GM13976 (cell line): ENCODE measurements at regions not wholly inside any gene's neighbourhood (a gene's known extent, or its start where the extent isn't known, plus 50 kb on each side); places are given as distances from the start of the nearest gene placed in this dataset.

ENCODE experiments used
- DNase-seq: peaks from one replicate; pipeline ENCODE4 v3.0.0; 2012; ENCODE audit warnings: low spot score
- in situ Hi-C: fragments of 300-500 bp; cut with MboI; formaldehyde crosslinking; loops from one replicate; pipeline ENCODE4 v1.12.0; 2022; ENCODE audit warnings: low sequenced_read_pairs, mixed read lengths, inconsistent platforms; ENCODE audit not compliant: unreplicated experiment
- TF ChIP-seq, protein P1 (sequence below): IDR thresholded peaks from 2 replicates; pipeline ENCODE4 v1.5.1; 2012; ENCODE audit warnings: borderline replicate concordance, mild to moderate bottlenecking; ENCODE audit not compliant: insufficient read depth; ENCODE audit errors: extremely low read depth, missing control alignments, control extremely low read depth

DNA sequence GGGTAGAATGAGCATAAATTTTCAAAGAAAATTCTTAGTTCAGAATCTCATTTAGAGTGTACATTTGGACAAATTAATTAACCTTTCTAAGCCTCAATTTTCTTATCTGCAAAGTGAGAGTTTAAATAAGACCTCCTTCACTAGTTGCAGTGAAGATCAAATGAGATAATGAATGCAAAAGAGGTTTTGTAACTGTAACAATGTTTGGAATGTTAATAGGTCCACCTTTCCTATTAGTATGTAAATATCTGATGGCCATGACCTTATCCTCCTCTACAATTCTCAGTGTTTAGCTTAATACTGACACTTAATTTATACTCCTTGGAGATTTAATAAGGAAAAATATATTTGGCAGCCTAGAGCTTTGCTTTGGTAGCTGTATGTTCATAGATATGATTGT lies 138.8 kb downstream of the GABRG1 start:
- TF ChIP-seq, protein P1, sequence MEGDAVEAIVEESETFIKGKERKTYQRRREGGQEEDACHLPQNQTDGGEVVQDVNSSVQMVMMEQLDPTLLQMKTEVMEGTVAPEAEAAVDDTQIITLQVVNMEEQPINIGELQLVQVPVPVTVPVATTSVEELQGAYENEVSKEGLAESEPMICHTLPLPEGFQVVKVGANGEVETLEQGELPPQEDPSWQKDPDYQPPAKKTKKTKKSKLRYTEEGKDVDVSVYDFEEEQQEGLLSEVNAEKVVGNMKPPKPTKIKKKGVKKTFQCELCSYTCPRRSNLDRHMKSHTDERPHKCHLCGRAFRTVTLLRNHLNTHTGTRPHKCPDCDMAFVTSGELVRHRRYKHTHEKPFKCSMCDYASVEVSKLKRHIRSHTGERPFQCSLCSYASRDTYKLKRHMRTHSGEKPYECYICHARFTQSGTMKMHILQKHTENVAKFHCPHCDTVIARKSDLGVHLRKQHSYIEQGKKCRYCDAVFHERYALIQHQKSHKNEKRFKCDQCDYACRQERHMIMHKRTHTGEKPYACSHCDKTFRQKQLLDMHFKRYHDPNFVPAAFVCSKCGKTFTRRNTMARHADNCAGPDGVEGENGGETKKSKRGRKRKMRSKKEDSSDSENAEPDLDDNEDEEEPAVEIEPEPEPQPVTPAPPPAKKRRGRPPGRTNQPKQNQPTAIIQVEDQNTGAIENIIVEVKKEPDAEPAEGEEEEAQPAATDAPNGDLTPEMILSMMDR, result no peak
- no peak for DNase-seq
- in situ Hi-C loops, result no loop called here

DNA sequence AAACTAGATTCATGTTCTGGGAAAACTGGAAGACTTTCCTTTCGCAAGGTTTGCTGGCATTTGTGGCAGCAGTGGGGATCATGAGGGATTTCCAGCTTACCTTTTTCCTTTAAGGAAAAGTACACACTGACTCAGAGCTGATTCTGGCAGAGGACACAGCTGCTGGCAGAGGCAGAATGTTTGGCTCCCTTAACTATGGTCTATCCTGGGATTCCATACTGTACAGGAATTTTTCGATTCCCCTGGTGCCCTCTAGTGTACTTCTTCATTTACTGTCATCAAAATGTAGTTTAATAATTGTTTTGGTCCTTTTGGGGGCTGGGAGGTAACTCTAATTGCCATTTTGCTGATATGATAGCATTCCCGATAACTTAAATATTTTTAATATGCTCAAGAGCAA lies 152.7 kb downstream of the GABRG1 start:
- no peak for DNase-seq
- in situ Hi-C loops, result no loop called here
- TF ChIP-seq, protein P1, result no peak

DNA sequence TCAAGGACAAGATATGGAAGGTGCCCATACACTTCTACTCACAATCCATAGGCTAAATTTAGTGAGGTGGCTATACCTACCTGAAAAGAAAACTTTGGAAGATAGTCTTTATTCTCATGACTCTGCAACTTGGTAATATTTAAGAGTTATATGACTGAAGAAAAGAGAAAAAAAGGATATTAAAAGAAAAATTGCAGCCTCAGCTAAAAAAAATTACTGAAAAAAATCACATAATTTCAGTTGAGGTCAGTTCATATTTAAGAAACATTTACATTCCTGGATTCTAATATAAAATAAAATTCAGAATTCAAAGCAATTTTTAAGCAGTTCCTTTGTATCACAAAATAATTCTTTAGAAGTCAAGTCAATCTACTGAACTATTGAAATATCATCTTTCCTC lies 166.5 kb downstream of the GABRG1 start:
- TF ChIP-seq, protein P1, result no peak
- no peak for DNase-seq
- in situ Hi-C loops, result no loop called here

DNA sequence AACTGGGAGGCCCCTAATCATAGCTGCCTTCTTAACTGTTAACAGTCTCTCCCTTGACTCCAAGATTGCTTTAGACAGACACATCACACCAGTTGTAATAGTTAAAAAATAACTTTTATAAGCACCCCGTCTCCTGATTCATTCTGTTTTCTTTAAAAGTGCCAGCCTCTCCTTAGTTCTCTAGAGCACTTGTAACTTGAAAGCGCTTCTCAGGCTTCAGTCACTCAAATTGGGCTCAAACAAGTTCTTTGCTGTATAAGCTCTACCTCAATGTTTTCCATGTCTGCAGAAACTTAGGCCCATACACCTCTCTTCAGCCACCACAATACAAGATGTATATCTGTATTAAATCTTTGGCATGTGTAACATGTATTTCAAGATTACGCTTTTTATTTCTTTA lies 169.6 kb downstream of the GABRG1 start:
- in situ Hi-C loops, result no loop called here
- TF ChIP-seq, protein P1, result no peak
- no peak for DNase-seq

DNA sequence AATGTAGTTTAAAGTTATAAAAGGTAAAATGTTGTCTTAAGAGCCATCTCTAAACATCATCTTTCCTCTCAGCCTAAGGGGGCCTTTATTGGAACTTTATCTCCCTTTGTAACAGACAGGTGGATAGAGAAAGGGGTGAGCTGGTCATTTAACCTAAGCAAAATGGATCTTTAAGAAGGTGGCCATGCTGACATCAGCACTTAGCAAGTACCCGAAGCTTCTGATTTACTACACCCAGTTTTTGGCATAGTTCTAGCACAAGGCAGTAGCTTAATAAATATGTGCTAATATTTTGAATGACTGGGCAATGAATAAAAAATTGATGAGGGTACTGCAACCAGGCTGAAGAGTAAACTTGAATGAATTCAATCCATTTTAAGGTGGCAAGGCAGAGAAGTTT lies 172.7 kb downstream of the GABRG1 start:
- no peak for DNase-seq
- TF ChIP-seq, protein P1, result no peak
- in situ Hi-C loops, result no loop called here

DNA sequence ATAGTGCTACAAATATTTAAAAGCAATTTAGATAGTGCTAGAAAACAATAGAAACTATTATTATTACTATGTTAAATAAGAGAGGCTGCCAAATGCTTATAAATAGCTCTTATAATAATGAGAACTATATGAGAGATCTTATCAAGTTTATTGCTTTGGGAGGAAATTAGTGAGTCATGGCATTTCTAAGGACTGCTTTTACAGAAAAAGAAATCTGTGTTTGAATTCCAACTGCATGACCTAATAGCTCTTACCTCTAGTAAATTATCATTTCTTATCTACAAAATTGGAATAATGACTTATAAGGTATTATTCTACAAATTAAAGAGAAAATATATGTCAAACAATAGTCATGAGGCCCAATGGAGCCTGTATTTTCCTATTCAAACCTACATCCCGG lies 177.2 kb downstream of the GABRG1 start:
- TF ChIP-seq, protein P1, result no peak
- DNase-seq, result no peak
- in situ Hi-C loops, result no loop called here

DNA sequence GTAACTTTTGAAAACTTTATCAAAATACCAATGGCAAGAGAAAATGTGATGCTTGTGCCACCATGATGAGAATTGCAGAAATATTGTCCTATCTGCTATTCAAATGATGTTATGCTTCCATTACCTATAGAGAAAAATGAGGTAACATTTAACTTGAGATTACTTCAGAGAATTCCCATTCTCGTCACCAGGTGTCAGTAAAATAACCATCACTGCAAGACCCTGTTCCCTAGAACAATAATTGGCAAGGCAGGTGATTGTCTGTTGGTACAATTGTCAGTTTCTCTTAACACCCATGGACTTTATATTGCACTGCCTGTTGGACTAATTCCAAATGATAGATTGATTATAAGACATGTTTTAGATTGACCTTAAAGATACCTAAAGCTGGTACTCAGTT lies 179.9 kb downstream of the GABRG1 start:
- TF ChIP-seq, protein P1, result no peak
- in situ Hi-C loops, result no loop called here
- no peak for DNase-seq
